Liver (tissue), 8 donors: ENCODE measurements at regions not wholly inside any gene's neighbourhood (a gene's known extent, or its start where the extent isn't known, plus 50 kb on each side); places are given as distances from the start of the nearest gene placed in this dataset.

Experiments used
- DNase-seq: peaks from one replicate; pipeline ENCODE4 v3.0.0-alpha.2; 2017; ENCODE audit warnings: low spot score
- H3K27ac ChIP-seq, 2 donors: one replicate each; pipeline ENCODE4 v1.7.0; 2013; ENCODE audit warnings: inconsistent platforms in 2 of 2, low read length in 2 of 2, control low read depth in 1 of 2, low read depth in 1 of 2, mild to moderate bottlenecking in 1 of 2
- H3K27me3 ChIP-seq, 4 donors: one replicate each; pipeline versions ENCODE4 v1.6.1 to v1.7.0; 2013; ENCODE audit warnings: low read length in 3 of 4, inconsistent platforms in 1 of 4, mild to moderate bottlenecking in 1 of 4, moderate library complexity in 1 of 4; ENCODE audit not compliant: control insufficient read depth in 4 of 4, insufficient read depth in 4 of 4
- H3K36me3 ChIP-seq, 4 donors: one replicate each; pipeline versions ENCODE4 v1.6.1 to v1.7.0; 2013; ENCODE audit warnings: low read length in 3 of 4, mild to moderate bottlenecking in 3 of 4, low read depth in 1 of 4, moderate library complexity in 1 of 4; ENCODE audit not compliant: control insufficient read depth in 4 of 4, insufficient read depth in 3 of 4
- H3K4me1 ChIP-seq, 4 donors: one replicate each; pipeline versions ENCODE4 v1.6.1 to v1.7.0; 2013; ENCODE audit warnings: low read length in 3 of 4, mild to moderate bottlenecking in 3 of 4, moderate library complexity in 1 of 4; ENCODE audit not compliant: control insufficient read depth in 4 of 4, insufficient read depth in 4 of 4
- H3K4me3 ChIP-seq, 3 donors: one replicate each; pipeline versions ENCODE4 v1.6.1 to v1.7.0; 2013; ENCODE audit warnings: low read length in 3 of 3, control low read depth in 1 of 3, low read depth in 1 of 3, mild to moderate bottlenecking in 1 of 3
- H3K9ac ChIP-seq, 2 donors: one replicate each; pipeline ENCODE4 v1.7.0; 2013; ENCODE audit warnings: low read length in 2 of 2, mild to moderate bottlenecking in 2 of 2, moderate library complexity in 2 of 2, control low read depth in 1 of 2, low read depth in 1 of 2
- H3K9me3 ChIP-seq, 4 donors: one replicate each; pipeline versions ENCODE4 v1.6.1 to v1.7.0; 2013; ENCODE audit warnings: low read length in 3 of 4; ENCODE audit not compliant: control insufficient read depth in 4 of 4
- EGR1 ChIP-seq, 2 donors: IDR thresholded peaks; 2 replicates each; pipeline ENCODE4 v1.6.1; 2016 to 2018; ENCODE audit warnings: antibody characterized with exemption in 2 of 2, low read depth in 2 of 2
- FOXA1 ChIP-seq: IDR thresholded peaks from 2 replicates; pipeline ENCODE4 v1.6.1; 2016; ENCODE audit warnings: antibody characterized with exemption
- FOXA2 ChIP-seq: IDR thresholded peaks from 2 replicates; pipeline ENCODE4 v1.6.1; 2016; ENCODE audit warnings: antibody characterized with exemption
- GABPA ChIP-seq, 2 donors: IDR thresholded peaks in 1 of 2; conservative IDR thresholded peaks in 1 of 2; 2 replicates each; pipeline ENCODE4 v1.6.1; 2016; ENCODE audit warnings: antibody characterized with exemption in 2 of 2, mild to moderate bottlenecking in 1 of 2, moderate library complexity in 1 of 2
- HNF4A ChIP-seq, 2 donors: conservative IDR thresholded peaks; 2 replicates each; pipeline ENCODE4 v1.6.1; 2016; ENCODE audit warnings: antibody characterized with exemption in 2 of 2, mild to moderate bottlenecking in 2 of 2
- HNF4G ChIP-seq: IDR thresholded peaks from 2 replicates; pipeline ENCODE4 v1.6.1; 2016; ENCODE audit warnings: antibody characterized with exemption
- JUND ChIP-seq, 2 donors: IDR thresholded peaks; 2 replicates each; pipeline ENCODE4 v1.6.1; 2016; ENCODE audit warnings: antibody characterized with exemption in 2 of 2
- NR2F2 ChIP-seq: IDR thresholded peaks from 2 replicates; pipeline ENCODE4 v1.6.1; 2016; ENCODE audit warnings: antibody characterized with exemption
- RAD21 ChIP-seq, 2 donors: IDR thresholded peaks; 2 replicates each; pipeline ENCODE4 v1.6.1; 2016; ENCODE audit warnings: antibody characterized with exemption in 2 of 2, mild to moderate bottlenecking in 2 of 2
- RXRA ChIP-seq, 2 donors: IDR thresholded peaks; 2 replicates each; pipeline ENCODE4 v1.6.1; 2017 to 2018; ENCODE audit warnings: antibody characterized with exemption in 2 of 2, mild to moderate bottlenecking in 1 of 2
- SP1 ChIP-seq: IDR thresholded peaks from 2 replicates; pipeline ENCODE4 v1.6.1; 2018; ENCODE audit warnings: antibody characterized with exemption, mild to moderate bottlenecking
- TAF1 ChIP-seq: conservative IDR thresholded peaks from 2 replicates; pipeline ENCODE4 v1.6.1; 2016; ENCODE audit warnings: antibody characterized with exemption, mild to moderate bottlenecking
- YY1 ChIP-seq: IDR thresholded peaks from 2 replicates; pipeline ENCODE4 v1.6.1; 2016; ENCODE audit warnings: antibody characterized with exemption, mild to moderate bottlenecking
- WGBS: extraction: QIAGEN DNeasy Blood & Tissue Kit; methylation state at CpG from one replicate; pipeline ENCODE4 v1.1.7; 2013; 5-methylcytosine and 5-hydroxymethylcytosine counted together
- TF ChIP-seq, protein P1 (sequence below): IDR thresholded peaks from 2 replicates; pipeline ENCODE4 v1.6.1; 2016; ENCODE audit warnings: antibody characterized with exemption
- TF ChIP-seq, protein P2 (sequence below): IDR thresholded peaks from 2 replicates; pipeline ENCODE4 v1.6.1; 2016; ENCODE audit warnings: antibody characterized with exemption
- TF ChIP-seq, protein P3 (sequence below): IDR thresholded peaks from 2 replicates; pipeline ENCODE4 v1.6.1; 2016; ENCODE audit warnings: antibody characterized with exemption, mild to moderate bottlenecking
- TF ChIP-seq, protein P4 (sequence below): IDR thresholded peaks from 2 replicates; pipeline ENCODE4 v1.6.1; 2016; ENCODE audit warnings: antibody characterized with exemption
- TF ChIP-seq, protein P5 (sequence below): fragments of 150-350 bp; IDR thresholded peaks from 2 replicates; pipeline ENCODE4 v1.5.1; 2017; ENCODE audit warnings: improper control_type of control experiment, low read depth, low read length; ENCODE audit not compliant: missing input control
- donor health status: healthy.
- donor health status: healthy.
- donor health status: healthy.
- donor health status: healthy.
- donor health status: healthy.

DNA sequence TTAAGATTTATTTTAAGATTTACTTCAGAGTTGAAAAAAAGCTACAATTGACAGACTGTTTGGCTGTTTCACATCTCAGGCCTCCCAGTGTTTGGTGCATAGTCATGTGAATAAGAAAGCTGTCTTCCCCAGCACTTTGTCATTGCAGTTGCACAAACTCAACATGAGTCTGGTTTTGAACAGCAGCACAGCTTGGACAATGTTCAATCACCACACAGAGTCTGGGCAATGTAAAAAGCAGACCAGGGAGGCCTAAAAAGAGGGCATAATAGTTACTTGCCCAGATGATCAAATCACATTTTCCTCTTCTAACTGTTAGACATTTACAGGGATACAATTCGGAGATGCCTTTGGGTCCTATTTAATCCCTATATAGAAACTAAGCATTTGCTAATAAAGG, 1055.0 kb downstream of the RPA4 start:
- 87% methylated on average over 1 of the region's 1 CpG for whole genome bisulfite sequencing
- no peaks in the 10 kb centered on the region for H3K4me1 ChIP-seq
- no peak overlapping the region for H3K9ac ChIP-seq
- H3K4me3 ChIP-seq: no peak overlapping the region
- H3K27ac ChIP-seq: no peak overlapping the region
- H3K27me3 ChIP-seq: peaks cover 0 to 6% (median 0%) of the 10 kb centered on the region in 4 donors
- H3K36me3 ChIP-seq: no peaks in the 10 kb centered on the region
- TF ChIP-seq FOXA1 (no peak), SP1 (no peak), NR2F2 (no peak), HNF4A (conservative IDR thresholded peaks at IDR 0.05) (no peak), GABPA (IDR thresholded peaks at IDR 0.05 in 1 of 2, conservative IDR thresholded peaks at IDR 0.05 in 1 of 2) (no peak)
- TF ChIP-seq, protein P1, sequence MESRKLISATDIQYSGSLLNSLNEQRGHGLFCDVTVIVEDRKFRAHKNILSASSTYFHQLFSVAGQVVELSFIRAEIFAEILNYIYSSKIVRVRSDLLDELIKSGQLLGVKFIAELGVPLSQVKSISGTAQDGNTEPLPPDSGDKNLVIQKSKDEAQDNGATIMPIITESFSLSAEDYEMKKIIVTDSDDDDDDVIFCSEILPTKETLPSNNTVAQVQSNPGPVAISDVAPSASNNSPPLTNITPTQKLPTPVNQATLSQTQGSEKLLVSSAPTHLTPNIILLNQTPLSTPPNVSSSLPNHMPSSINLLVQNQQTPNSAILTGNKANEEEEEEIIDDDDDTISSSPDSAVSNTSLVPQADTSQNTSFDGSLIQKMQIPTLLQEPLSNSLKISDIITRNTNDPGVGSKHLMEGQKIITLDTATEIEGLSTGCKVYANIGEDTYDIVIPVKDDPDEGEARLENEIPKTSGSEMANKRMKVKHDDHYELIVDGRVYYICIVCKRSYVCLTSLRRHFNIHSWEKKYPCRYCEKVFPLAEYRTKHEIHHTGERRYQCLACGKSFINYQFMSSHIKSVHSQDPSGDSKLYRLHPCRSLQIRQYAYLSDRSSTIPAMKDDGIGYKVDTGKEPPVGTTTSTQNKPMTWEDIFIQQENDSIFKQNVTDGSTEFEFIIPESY: no peak
- TF ChIP-seq, protein P2, sequence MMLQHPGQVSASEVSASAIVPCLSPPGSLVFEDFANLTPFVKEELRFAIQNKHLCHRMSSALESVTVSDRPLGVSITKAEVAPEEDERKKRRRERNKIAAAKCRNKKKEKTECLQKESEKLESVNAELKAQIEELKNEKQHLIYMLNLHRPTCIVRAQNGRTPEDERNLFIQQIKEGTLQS: no peak
- peaks cover 0 to 4% (median 0%) of the 10 kb centered on the region in 4 donors for H3K9me3 ChIP-seq
- DNase-seq: no peak

DNA sequence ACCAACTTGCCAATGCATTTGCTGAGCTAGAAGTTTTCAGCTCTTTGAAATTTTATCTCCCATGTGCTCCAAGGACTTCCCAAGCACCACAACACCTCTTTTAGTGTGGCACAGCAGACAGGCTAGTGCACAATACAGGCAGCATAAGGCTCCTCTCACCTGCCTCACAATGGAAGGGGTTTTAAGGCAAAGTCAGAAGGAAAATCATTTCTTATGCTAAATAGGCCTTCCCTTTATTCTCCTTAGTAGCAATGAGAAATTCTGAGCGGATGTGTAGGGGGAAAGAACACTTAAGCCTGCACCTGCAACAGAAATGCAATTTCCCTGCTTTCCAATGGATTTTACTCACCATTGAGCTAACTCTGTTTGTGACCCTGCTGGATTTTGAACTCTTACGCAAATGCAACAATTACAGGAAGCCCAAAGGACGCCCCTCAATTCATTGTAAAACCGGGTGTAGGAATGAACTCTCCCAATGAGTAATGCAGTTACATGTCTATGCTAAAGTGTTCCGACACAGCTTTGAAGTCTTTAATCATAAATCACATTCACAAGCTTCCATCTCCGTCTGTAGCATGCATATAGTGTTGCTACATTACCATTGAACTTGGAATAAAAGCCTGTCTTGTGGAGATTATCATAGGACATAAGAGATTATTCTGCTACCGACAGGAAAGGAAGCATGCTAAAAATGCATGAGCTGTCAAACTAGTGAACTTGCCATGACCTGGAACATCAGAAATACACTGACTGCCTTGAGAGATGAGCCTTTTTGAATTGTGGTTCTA, 1084.9 kb downstream of the RPA4 start:
- no peak for TF ChIP-seq RAD21 (IDR thresholded peaks at IDR 0.05)
- TF ChIP-seq HNF4A (conservative IDR thresholded peaks at IDR 0.05): no peak
- TF ChIP-seq, protein P3, sequence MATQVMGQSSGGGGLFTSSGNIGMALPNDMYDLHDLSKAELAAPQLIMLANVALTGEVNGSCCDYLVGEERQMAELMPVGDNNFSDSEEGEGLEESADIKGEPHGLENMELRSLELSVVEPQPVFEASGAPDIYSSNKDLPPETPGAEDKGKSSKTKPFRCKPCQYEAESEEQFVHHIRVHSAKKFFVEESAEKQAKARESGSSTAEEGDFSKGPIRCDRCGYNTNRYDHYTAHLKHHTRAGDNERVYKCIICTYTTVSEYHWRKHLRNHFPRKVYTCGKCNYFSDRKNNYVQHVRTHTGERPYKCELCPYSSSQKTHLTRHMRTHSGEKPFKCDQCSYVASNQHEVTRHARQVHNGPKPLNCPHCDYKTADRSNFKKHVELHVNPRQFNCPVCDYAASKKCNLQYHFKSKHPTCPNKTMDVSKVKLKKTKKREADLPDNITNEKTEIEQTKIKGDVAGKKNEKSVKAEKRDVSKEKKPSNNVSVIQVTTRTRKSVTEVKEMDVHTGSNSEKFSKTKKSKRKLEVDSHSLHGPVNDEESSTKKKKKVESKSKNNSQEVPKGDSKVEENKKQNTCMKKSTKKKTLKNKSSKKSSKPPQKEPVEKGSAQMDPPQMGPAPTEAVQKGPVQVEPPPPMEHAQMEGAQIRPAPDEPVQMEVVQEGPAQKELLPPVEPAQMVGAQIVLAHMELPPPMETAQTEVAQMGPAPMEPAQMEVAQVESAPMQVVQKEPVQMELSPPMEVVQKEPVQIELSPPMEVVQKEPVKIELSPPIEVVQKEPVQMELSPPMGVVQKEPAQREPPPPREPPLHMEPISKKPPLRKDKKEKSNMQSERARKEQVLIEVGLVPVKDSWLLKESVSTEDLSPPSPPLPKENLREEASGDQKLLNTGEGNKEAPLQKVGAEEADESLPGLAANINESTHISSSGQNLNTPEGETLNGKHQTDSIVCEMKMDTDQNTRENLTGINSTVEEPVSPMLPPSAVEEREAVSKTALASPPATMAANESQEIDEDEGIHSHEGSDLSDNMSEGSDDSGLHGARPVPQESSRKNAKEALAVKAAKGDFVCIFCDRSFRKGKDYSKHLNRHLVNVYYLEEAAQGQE: no peak
- TF ChIP-seq, protein P1: no peak
- TF ChIP-seq HNF4G: no peak
- no peak for TF ChIP-seq EGR1 (IDR thresholded peaks at IDR 0.05; ENCODE audit: low read depth in 2 of 2)
- no peak for TF ChIP-seq FOXA1
- TF ChIP-seq, protein P2: no peak
- TF ChIP-seq TAF1: no peak
- TF ChIP-seq YY1: no peak
- TF ChIP-seq, protein P4, sequence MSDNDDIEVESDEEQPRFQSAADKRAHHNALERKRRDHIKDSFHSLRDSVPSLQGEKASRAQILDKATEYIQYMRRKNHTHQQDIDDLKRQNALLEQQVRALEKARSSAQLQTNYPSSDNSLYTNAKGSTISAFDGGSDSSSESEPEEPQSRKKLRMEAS: no peak
- no peak for TF ChIP-seq JUND (IDR thresholded peaks at IDR 0.05)
- TF ChIP-seq GABPA (IDR thresholded peaks at IDR 0.05 in 1 of 2, conservative IDR thresholded peaks at IDR 0.05 in 1 of 2): no peak
- TF ChIP-seq FOXA2: no peak
- no peak for TF ChIP-seq SP1
- TF ChIP-seq, protein P5, sequence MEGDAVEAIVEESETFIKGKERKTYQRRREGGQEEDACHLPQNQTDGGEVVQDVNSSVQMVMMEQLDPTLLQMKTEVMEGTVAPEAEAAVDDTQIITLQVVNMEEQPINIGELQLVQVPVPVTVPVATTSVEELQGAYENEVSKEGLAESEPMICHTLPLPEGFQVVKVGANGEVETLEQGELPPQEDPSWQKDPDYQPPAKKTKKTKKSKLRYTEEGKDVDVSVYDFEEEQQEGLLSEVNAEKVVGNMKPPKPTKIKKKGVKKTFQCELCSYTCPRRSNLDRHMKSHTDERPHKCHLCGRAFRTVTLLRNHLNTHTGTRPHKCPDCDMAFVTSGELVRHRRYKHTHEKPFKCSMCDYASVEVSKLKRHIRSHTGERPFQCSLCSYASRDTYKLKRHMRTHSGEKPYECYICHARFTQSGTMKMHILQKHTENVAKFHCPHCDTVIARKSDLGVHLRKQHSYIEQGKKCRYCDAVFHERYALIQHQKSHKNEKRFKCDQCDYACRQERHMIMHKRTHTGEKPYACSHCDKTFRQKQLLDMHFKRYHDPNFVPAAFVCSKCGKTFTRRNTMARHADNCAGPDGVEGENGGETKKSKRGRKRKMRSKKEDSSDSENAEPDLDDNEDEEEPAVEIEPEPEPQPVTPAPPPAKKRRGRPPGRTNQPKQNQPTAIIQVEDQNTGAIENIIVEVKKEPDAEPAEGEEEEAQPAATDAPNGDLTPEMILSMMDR: no peak
- no peak for TF ChIP-seq RXRA (IDR thresholded peaks at IDR 0.05)
- no peak for TF ChIP-seq NR2F2
- Histone ChIP-seq H3K9me3 (no peaks in the 10 kb centered on the region), H3K27me3 (peaks cover 0 to 6% (median 0%) of the 10 kb centered on the region in 4 donors), H3K36me3 (no peaks in the 10 kb centered on the region), H3K9ac (no peak overlapping the region), H3K4me1 (no peaks in the 10 kb centered on the region), H3K27ac (no peak overlapping the region), H3K4me3 (no peak overlapping the region)
- DNase-seq: no peak
- WGBS: 44% methylated on average over 7 of the region's 7 CpGs
